ENCODE measurements at regions not wholly inside any gene's neighbourhood (a gene's known extent, or its start where the extent isn't known, plus 50 kb on each side); places are given as distances from the start of the nearest gene placed in this dataset.

- TF ChIP-seq CTCF (IDR thresholded peaks at IDR 0.05) = no peak
- Mint-ChIP-seq H3K27me3 (ENCODE audit: low read depth, poor library complexity) (peaks cover 11% of the 10 kb centered on the region), H3K4me1 (no peaks in the 10 kb centered on the region), H3K4me3 (no peak overlapping the region), H3K27ac (no peak overlapping the region), H3K36me3 (ENCODE audit: low read depth) (no peaks in the 10 kb centered on the region), H3K9me3 (no peaks in the 10 kb centered on the region)
- DNase-seq = no peak
Measured at GRCh38 chr6:48706310-48706709, 595.3 kb upstream of the PTCHD4 start.

GRCh38 chr6:48701572-48701971 lies 590.6 kb upstream of the PTCHD4 start:
- peaks cover 4% of the 10 kb centered on the region for H3K27me3 Mint-ChIP-seq (ENCODE audit: low read depth, poor library complexity)
- H3K4me3 Mint-ChIP-seq = no peak overlapping the region
- H3K4me1 Mint-ChIP-seq = no peaks in the 10 kb centered on the region
- H3K27ac Mint-ChIP-seq = no peak overlapping the region
- H3K36me3 Mint-ChIP-seq (ENCODE audit: low read depth) = no peaks in the 10 kb centered on the region
- no peak for TF ChIP-seq CTCF (IDR thresholded peaks at IDR 0.05)
- peaks cover 18% of the 10 kb centered on the region for H3K9me3 Mint-ChIP-seq
- no peak for DNase-seq

GRCh38 chr6:48695872-48696271 lies 584.9 kb upstream of the PTCHD4 start:
- DNase-seq = no peak
- Mint-ChIP-seq H3K27me3 (ENCODE audit: low read depth, poor library complexity) (no peaks in the 10 kb centered on the region), H3K36me3 (ENCODE audit: low read depth) (no peaks in the 10 kb centered on the region), H3K4me1 (no peaks in the 10 kb centered on the region), H3K9me3 (peaks cover 57% of the 10 kb centered on the region), H3K27ac (no peak overlapping the region), H3K4me3 (no peak overlapping the region)
- no peak for TF ChIP-seq CTCF (IDR thresholded peaks at IDR 0.05)

GRCh38 chr6:48691420-48691819 lies 580.4 kb upstream of the PTCHD4 start:
- H3K27ac Mint-ChIP-seq = no peak overlapping the region
- H3K4me3 Mint-ChIP-seq = no peak overlapping the region
- H3K9me3 Mint-ChIP-seq = peaks cover 67% of the 10 kb centered on the region
- no peak for DNase-seq
- no peak for TF ChIP-seq CTCF (IDR thresholded peaks at IDR 0.05)
- no peaks in the 10 kb centered on the region for H3K4me1 Mint-ChIP-seq
- H3K27me3 Mint-ChIP-seq (ENCODE audit: low read depth, poor library complexity) = no peaks in the 10 kb centered on the region
- H3K36me3 Mint-ChIP-seq (ENCODE audit: low read depth) = no peaks in the 10 kb centered on the region

- Mint-ChIP-seq H3K4me1 (no peaks in the 10 kb centered on the region), H3K36me3 (ENCODE audit: low read depth) (no peaks in the 10 kb centered on the region), H3K9me3 (peaks cover 57% of the 10 kb centered on the region), H3K27me3 (ENCODE audit: low read depth, poor library complexity) (no peaks in the 10 kb centered on the region), H3K27ac (no peak overlapping the region), H3K4me3 (no peak overlapping the region)
- TF ChIP-seq CTCF (IDR thresholded peaks at IDR 0.05) = no peak
- DNase-seq = no peak
Measured at GRCh38 chr6:48689498-48689897, 578.5 kb upstream of the PTCHD4 start.

GRCh38 chr6:48678390-48678789 lies 567.4 kb upstream of the PTCHD4 start:
- Mint-ChIP-seq H3K4me3 (no peak overlapping the region), H3K4me1 (no peaks in the 10 kb centered on the region), H3K9me3 (no peaks in the 10 kb centered on the region), H3K36me3 (ENCODE audit: low read depth) (no peaks in the 10 kb centered on the region), H3K27ac (no peak overlapping the region), H3K27me3 (ENCODE audit: low read depth, poor library complexity) (no peaks in the 10 kb centered on the region)
- DNase-seq = no peak
- no peak for TF ChIP-seq CTCF (IDR thresholded peaks at IDR 0.05)
